ENCODE measurements at regions not wholly inside any gene's neighbourhood (a gene's known extent, or its start where the extent isn't known, plus 50 kb on each side); places are given as distances from the start of the nearest gene placed in this dataset.

DNA sequence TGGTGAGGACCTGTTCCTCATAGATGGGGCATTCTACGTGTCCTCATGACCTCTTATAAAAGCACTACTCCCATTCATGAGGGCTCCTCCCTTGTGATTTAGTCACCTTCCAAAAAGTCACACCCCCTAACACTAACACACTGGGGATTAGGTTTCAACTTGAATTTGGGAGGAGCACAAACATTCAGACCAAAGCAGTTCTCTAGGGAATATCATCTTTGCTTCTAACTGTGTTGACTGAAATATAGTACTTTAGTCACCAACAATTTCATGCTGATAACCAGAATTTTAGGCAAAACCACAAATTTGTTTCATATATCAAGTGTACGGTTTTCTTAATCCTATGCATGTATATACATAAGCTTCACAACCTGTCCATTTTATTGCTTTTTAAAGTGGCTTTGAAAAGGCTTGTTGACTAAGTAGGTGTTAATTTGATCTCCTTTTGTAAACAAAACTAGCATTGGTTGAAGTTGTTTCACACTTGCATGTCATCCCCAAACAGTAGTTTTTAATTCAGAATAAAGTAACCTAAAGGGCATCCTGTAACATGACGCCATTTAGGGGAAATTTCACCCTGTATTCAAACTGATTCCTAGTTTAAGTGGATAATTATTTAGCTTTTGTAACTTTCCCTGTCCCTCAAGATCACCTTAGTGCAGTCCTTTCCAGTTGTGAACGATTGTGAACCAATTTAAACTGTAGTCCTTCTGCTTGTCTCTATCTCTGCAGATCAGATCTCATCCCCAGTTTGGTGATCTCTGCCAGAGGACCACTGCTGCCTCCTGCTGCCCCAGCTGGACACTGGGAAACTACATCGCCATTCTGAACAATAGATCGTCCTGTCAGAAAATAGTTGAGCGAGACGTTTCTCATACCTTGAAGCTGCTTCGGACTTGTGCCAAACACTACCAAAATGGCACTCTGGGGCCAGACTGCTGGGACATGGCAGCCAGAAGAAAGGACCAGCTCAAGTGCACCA, 141.1 kb downstream of the TLR5 start:
- TF ChIP-seq RAD21 (IDR thresholded peaks at IDR 0.05; ENCODE audit: low read depth) (no peak; the same call in 1 of the 2 replicates), TAF1 (IDR thresholded peaks at IDR 0.05; ENCODE audit: low read depth) (no peak), EP300 (IDR thresholded peaks at IDR 0.05; ENCODE audit: borderline replicate concordance) (no peak), REST (IDR thresholded peaks at IDR 0.05; ENCODE audit: low read depth) (no peak), CREB1 (IDR thresholded peaks at IDR 0.05; ENCODE audit: low read depth) (no peak), TEAD4 (IDR thresholded peaks at IDR 0.05) (no peak)

DNA sequence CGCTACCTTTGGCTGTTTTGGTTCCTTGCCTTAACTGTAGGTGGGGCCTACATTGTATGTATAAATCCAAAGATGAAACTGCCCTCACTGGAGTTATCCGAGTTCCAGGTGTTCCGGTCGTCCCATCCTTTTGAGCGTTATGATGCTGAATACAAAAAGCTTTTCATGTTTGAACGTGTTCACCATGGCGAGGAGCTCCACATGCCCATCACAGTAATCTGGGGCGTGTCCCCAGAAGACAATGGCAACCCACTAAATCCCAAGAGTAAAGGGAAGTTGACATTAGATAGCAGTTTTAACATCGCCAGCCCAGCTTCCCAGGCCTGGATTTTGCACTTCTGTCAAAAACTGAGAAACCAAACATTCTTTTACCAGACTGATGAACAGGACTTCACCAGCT, 139.5 kb downstream of the TLR5 start:
- TF ChIP-seq TEAD4 (IDR thresholded peaks at IDR 0.05) (no peak), CEBPB (IDR thresholded peaks at IDR 0.05) (no peak), FOXM1 (IDR thresholded peaks at IDR 0.05; ENCODE audit: borderline replicate concordance, low read depth) (no peak), TCF12 (IDR thresholded peaks at IDR 0.05; ENCODE audit: low read depth) (no peak), TAF1 (IDR thresholded peaks at IDR 0.05; ENCODE audit: low read depth) (no peak)

DNA sequence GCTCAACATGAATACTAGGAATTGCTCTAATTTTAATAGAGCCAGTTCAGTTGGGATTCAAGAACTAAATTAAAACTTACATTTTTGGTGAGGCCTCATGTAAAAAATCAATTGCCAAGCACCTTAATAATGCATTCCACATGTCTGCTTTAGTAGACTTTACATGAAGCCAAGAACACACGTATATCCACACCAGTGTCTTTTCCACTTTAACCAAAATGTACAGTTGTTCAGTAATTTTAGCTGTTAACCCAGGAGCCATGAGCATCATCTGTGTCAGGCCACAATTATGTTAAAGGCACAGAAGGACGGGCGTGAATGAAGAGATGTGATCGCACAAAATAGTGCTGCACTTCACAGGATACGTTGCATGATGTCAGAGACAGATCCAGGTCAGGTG, 136.7 kb downstream of the TLR5 start:
- TF ChIP-seq RAD21 (IDR thresholded peaks at IDR 0.05; ENCODE audit: low read depth), result no peak
- no peak for TF ChIP-seq REST (IDR thresholded peaks at IDR 0.05; ENCODE audit: low read depth)
- no peak for TF ChIP-seq FOXM1 (IDR thresholded peaks at IDR 0.05; ENCODE audit: borderline replicate concordance, low read depth)
- TF ChIP-seq EGR1 (IDR thresholded peaks at IDR 0.05), result no peak
- TF ChIP-seq, protein P1, sequence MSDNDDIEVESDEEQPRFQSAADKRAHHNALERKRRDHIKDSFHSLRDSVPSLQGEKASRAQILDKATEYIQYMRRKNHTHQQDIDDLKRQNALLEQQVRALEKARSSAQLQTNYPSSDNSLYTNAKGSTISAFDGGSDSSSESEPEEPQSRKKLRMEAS (IDR thresholded peaks at IDR 0.05), result no peak
- TF ChIP-seq NFIC (IDR thresholded peaks at IDR 0.05), result no peak
- TF ChIP-seq TCF12 (IDR thresholded peaks at IDR 0.05; ENCODE audit: low read depth), result no peak
- TF ChIP-seq TAF1 (IDR thresholded peaks at IDR 0.05; ENCODE audit: low read depth), result no peak
- TF ChIP-seq EP300 (IDR thresholded peaks at IDR 0.05; ENCODE audit: borderline replicate concordance), result no peak
- no peak for TF ChIP-seq CREB1 (IDR thresholded peaks at IDR 0.05; ENCODE audit: low read depth)
- TF ChIP-seq ZBTB7A (IDR thresholded peaks at IDR 0.05; ENCODE audit: low read depth), result no peak

GRCh38 chr1:223006917-223007648, 136.0 kb downstream of the TLR5 start:
- TF ChIP-seq ZBTB7A (IDR thresholded peaks at IDR 0.05; ENCODE audit: low read depth) (no peak), CEBPB (IDR thresholded peaks at IDR 0.05) (no peak), TCF12 (IDR thresholded peaks at IDR 0.05; ENCODE audit: low read depth) (no peak), TEAD4 (IDR thresholded peaks at IDR 0.05) (no peak), RAD21 (IDR thresholded peaks at IDR 0.05; ENCODE audit: low read depth) (no peak), YY1 (IDR thresholded peaks at IDR 0.05; ENCODE audit: low read depth) (no peak), EP300 (IDR thresholded peaks at IDR 0.05; ENCODE audit: borderline replicate concordance) (no peak), TAF1 (IDR thresholded peaks at IDR 0.05; ENCODE audit: low read depth) (no peak)
- TF ChIP-seq, protein P1 (IDR thresholded peaks at IDR 0.05), result no peak

GRCh38 chr1:223007935-223008334, 135.1 kb downstream of the TLR5 start:
- TF ChIP-seq TAF1 (IDR thresholded peaks at IDR 0.05; ENCODE audit: low read depth) (no peak), FOXM1 (IDR thresholded peaks at IDR 0.05; ENCODE audit: borderline replicate concordance, low read depth) (no peak), NFIC (IDR thresholded peaks at IDR 0.05) (no peak), TEAD4 (IDR thresholded peaks at IDR 0.05) (no peak), ZBTB7A (IDR thresholded peaks at IDR 0.05; ENCODE audit: low read depth) (no peak), CREB1 (IDR thresholded peaks at IDR 0.05; ENCODE audit: low read depth) (no peak), USF1 (IDR thresholded peaks at IDR 0.05) (no peak), RAD21 (IDR thresholded peaks at IDR 0.05; ENCODE audit: low read depth) (no peak), TCF12 (IDR thresholded peaks at IDR 0.05; ENCODE audit: low read depth) (no peak), CEBPB (IDR thresholded peaks at IDR 0.05) (no peak), YY1 (IDR thresholded peaks at IDR 0.05; ENCODE audit: low read depth) (no peak), EP300 (IDR thresholded peaks at IDR 0.05; ENCODE audit: borderline replicate concordance) (no peak), REST (IDR thresholded peaks at IDR 0.05; ENCODE audit: low read depth) (no peak), EGR1 (IDR thresholded peaks at IDR 0.05) (no peak)
- TF ChIP-seq, protein P1 (IDR thresholded peaks at IDR 0.05), result no peak
